A549 (cell line): ENCODE measurements at regions not wholly inside any gene's neighbourhood (a gene's known extent, or its start where the extent isn't known, plus 50 kb on each side); places are given as distances from the start of the nearest gene placed in this dataset.

Experiments
- ATAC-seq, 2 experiments: fragments of 200-7000 bp in 1 of 2; fragments of >200 bp in 1 of 2; cut with Nextera tagmentation in 1 of 2; cut with Tn5 transposase in 1 of 2; 3 replicates each; pipeline versions ENCODE4 v1.8.0 to v1.9.1; 2018 to 2020; ENCODE audit warnings: mild to moderate bottlenecking in 1 of 2, moderate library complexity in 1 of 2
- CTCF ChIA-PET: fragments of 300-600 bp; sonication (Branson Sonifier 250); formaldehyde crosslinking; extraction: SDS; loops from one replicate; lab custom pipeline; 2021; ENCODE audit warnings: antibody characterized with exemption, inconsistent platforms; lab: Yijun Ruan, JAX
- POLR2A ChIA-PET: fragments of 350-600 bp; formaldehyde crosslinking; extraction: SDS; loops from one replicate; lab custom pipeline; 2021; ENCODE audit warnings: antibody characterized with exemption, inconsistent platforms; lab: Yijun Ruan, JAX
- DNase-seq, 2 experiments: peaks; one replicate each; pipeline versions ENCODE4 v3.0.0 to v3.0.0-alpha.2; 2011 to 2016; ENCODE audit warnings: low read depth in 1 of 2, low spot score in 1 of 2
- FAIRE-seq: peaks from 2 replicates; lab custom pipeline; 2011; peaks lifted over from hg19 to GRCh38; lab: Jason Lieb, UNC
- H3K27ac ChIP-seq, 2 experiments: fragments of >200 bp; sonication (Bioruptor Twin); formaldehyde crosslinking; 3 replicates each; pipeline ENCODE4 v1.5.1; 2016 to 2017
- H3K4me1 ChIP-seq: fragments of >200 bp; sonication (Bioruptor Twin); formaldehyde crosslinking; 3 replicates; pipeline ENCODE4 v1.6.1; 2016
- H3K4me2 ChIP-seq: fragments of >200 bp; sonication (Bioruptor Twin); formaldehyde crosslinking; 3 replicates; pipeline ENCODE4 v1.6.1; 2016
- H3K4me3 ChIP-seq: fragments of >200 bp; sonication (Bioruptor Twin); formaldehyde crosslinking; 3 replicates; pipeline ENCODE4 v1.5.1; 2016
- H3K9me3 ChIP-seq: fragments of >200 bp; sonication (Bioruptor Twin); formaldehyde crosslinking; 3 replicates; pipeline ENCODE4 v1.6.1; 2016
- BHLHE40 ChIP-seq: IDR thresholded peaks from 2 replicates; pipeline ENCODE4 v1.6.1; 2012; ENCODE audit warnings: low read depth, low read length, inconsistent platforms
- CHD2 ChIP-seq: fragments of 150-350 bp; IDR thresholded peaks from 2 replicates; pipeline ENCODE4 v1.6.1; 2014; ENCODE audit warnings: low read length; ENCODE audit not compliant: partially characterized antibody
- CHD4 ChIP-seq: fragments of 200-600 bp; sonication (generic); IDR thresholded peaks from 2 replicates; pipeline ENCODE4 v1.6.1; 2016; ENCODE audit warnings: antibody characterized with exemption, mild to moderate bottlenecking, borderline replicate concordance
- GATA3 ChIP-seq: IDR thresholded peaks from 2 replicates; pipeline ENCODE4 v1.6.1; 2012; ENCODE audit warnings: borderline replicate concordance
- HDAC2 ChIP-seq: fragments of 200-600 bp; sonication (generic); IDR thresholded peaks from 2 replicates; pipeline ENCODE4 v1.6.1; 2016
- HOXB13 ChIP-seq: fragments of 250-450 bp; sonication (Bioruptor Pico); IDR thresholded peaks from 2 replicates; pipeline ENCODE4 v1.5.0; 2020; ENCODE audit warnings: low read depth, mild to moderate bottlenecking, moderate library complexity
- HOXB5 ChIP-seq: fragments of 250-450 bp; sonication (Bioruptor Pico); IDR thresholded peaks from 2 replicates; pipeline ENCODE4 v1.5.0; 2020; ENCODE audit warnings: mild to moderate bottlenecking, moderate library complexity
- JUNB ChIP-seq: fragments of >200 bp; sonication (Bioruptor Twin); formaldehyde crosslinking; IDR thresholded peaks from 2 replicates; pipeline ENCODE4 v1.6.1; 2016
- KDM1A ChIP-seq: fragments of 200-600 bp; sonication (generic); IDR thresholded peaks from 2 replicates; pipeline ENCODE4 v1.6.1; 2016; ENCODE audit warnings: low read depth, mild to moderate bottlenecking
- KDM5A ChIP-seq: fragments of 200-600 bp; sonication (generic); IDR thresholded peaks from 2 replicates; pipeline ENCODE4 v1.6.1; 2016; ENCODE audit warnings: antibody characterized with exemption, mild to moderate bottlenecking
- MAFK ChIP-seq: fragments of 450-650 bp; IDR thresholded peaks from 2 replicates; pipeline ENCODE4 v1.6.1; 2014; ENCODE audit not compliant: partially characterized antibody
- MYC ChIP-seq: IDR thresholded peaks from 2 replicates; pipeline ENCODE4 v1.6.1; 2012; ENCODE audit warnings: mild to moderate bottlenecking, inconsistent platforms, low read length, improper control_type of control experiment, borderline replicate concordance
- NFE2L2 ChIP-seq: fragments of 150-350 bp; conservative IDR thresholded peaks from 2 replicates; pipeline ENCODE4 v1.6.1; 2014; ENCODE audit warnings: low read length
- NPAS2 ChIP-seq: fragments of 250-450 bp; sonication (Bioruptor Pico); IDR thresholded peaks from 2 replicates; pipeline ENCODE4 v1.8.0; 2022; ENCODE audit warnings: mild to moderate bottlenecking, moderate library complexity, borderline replicate concordance
- SREBF2 ChIP-seq: fragments of 450-650 bp; IDR thresholded peaks from 2 replicates; pipeline ENCODE4 v1.6.1; 2014; ENCODE audit warnings: mild to moderate bottlenecking, moderate library complexity
- TFCP2L1 ChIP-seq: fragments of 250-450 bp; sonication (Bioruptor Pico); IDR thresholded peaks from 2 replicates; pipeline ENCODE4 v1.5.0; 2021; ENCODE audit warnings: mild to moderate bottlenecking
- ZC3H11A ChIP-seq: fragments of 450-650 bp; IDR thresholded peaks from 2 replicates; pipeline ENCODE4 v1.6.1; 2014; ENCODE audit warnings: antibody characterized with exemption, mild to moderate bottlenecking
- ZFP36 ChIP-seq: fragments of 450-650 bp; IDR thresholded peaks from 2 replicates; pipeline ENCODE4 v1.6.1; 2014; ENCODE audit warnings: borderline replicate concordance; ENCODE audit not compliant: partially characterized antibody
- ZSCAN20 ChIP-seq: fragments of 250-450 bp; sonication (Bioruptor Pico); IDR thresholded peaks from 2 replicates; pipeline ENCODE4 v1.8.0; 2022; ENCODE audit warnings: mild to moderate bottlenecking, moderate library complexity
- WGBS: methylation state at CpG from one replicate; pipeline ENCODE4 v1.1.6; 2017; ENCODE audit errors: missing lambda C conversion rate; 5-methylcytosine and 5-hydroxymethylcytosine counted together
- TF ChIP-seq, protein P1 (sequence below): fragments of 200-600 bp; sonication (generic); IDR thresholded peaks from 2 replicates; pipeline ENCODE4 v1.6.1; 2016; ENCODE audit warnings: antibody characterized with exemption, mild to moderate bottlenecking, moderate library complexity
- TF ChIP-seq, protein P2 (sequence below): IDR thresholded peaks from 2 replicates; pipeline ENCODE4 v1.6.1; 2012
- TF ChIP-seq, protein P3 (sequence below): fragments of 250-450 bp; sonication (Bioruptor Pico); IDR thresholded peaks from 2 replicates; pipeline ENCODE4 v1.5.0; 2021; ENCODE audit warnings: mild to moderate bottlenecking, moderate library complexity, borderline replicate concordance
- TF ChIP-seq, protein P4 (sequence below): fragments of 250-450 bp; sonication (Bioruptor Pico); IDR thresholded peaks from 2 replicates; pipeline ENCODE4 v1.5.0; 2020; ENCODE audit warnings: low read depth, mild to moderate bottlenecking, moderate library complexity
- TF ChIP-seq, protein P5 (sequence below): fragments of 450-650 bp; IDR thresholded peaks from 2 replicates; pipeline ENCODE4 v1.6.1; 2014; ENCODE audit warnings: antibody characterized with exemption
- TF ChIP-seq, protein P6 (sequence below): fragments of >200 bp; sonication (Bioruptor Twin); formaldehyde crosslinking; IDR thresholded peaks from 2 replicates; pipeline ENCODE4 v1.6.1; 2016
- TF ChIP-seq, protein P7 (sequence below): fragments of >200 bp; sonication (Bioruptor Twin); formaldehyde crosslinking; IDR thresholded peaks from 3 replicates; pipeline ENCODE4 v1.5.1; 2016

DNA sequence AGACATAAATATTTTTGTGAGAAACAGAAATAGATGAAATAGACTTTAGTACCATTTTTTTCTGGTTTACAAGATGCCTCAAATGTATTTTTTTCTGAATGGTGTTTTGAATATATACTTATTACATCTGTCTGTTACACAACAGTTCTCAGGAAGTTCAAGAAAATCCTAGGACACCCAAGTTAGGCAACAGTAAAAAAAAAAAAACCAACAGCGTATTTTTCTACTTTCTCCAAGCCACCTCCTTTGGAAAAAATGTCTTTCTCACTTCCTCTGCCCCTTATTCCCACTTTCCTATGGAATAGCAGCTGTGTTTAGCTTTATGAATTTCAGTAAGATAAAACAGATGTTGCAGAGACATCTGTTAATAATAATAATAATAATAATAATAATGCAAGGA lies 489.6 kb upstream of the KLF12 start:
- TF ChIP-seq JUNB: no peak
- TF ChIP-seq HOXB5 (CRISPR knock-in tag): no peak
- TF ChIP-seq, protein P1, sequence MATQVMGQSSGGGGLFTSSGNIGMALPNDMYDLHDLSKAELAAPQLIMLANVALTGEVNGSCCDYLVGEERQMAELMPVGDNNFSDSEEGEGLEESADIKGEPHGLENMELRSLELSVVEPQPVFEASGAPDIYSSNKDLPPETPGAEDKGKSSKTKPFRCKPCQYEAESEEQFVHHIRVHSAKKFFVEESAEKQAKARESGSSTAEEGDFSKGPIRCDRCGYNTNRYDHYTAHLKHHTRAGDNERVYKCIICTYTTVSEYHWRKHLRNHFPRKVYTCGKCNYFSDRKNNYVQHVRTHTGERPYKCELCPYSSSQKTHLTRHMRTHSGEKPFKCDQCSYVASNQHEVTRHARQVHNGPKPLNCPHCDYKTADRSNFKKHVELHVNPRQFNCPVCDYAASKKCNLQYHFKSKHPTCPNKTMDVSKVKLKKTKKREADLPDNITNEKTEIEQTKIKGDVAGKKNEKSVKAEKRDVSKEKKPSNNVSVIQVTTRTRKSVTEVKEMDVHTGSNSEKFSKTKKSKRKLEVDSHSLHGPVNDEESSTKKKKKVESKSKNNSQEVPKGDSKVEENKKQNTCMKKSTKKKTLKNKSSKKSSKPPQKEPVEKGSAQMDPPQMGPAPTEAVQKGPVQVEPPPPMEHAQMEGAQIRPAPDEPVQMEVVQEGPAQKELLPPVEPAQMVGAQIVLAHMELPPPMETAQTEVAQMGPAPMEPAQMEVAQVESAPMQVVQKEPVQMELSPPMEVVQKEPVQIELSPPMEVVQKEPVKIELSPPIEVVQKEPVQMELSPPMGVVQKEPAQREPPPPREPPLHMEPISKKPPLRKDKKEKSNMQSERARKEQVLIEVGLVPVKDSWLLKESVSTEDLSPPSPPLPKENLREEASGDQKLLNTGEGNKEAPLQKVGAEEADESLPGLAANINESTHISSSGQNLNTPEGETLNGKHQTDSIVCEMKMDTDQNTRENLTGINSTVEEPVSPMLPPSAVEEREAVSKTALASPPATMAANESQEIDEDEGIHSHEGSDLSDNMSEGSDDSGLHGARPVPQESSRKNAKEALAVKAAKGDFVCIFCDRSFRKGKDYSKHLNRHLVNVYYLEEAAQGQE: no peak
- TF ChIP-seq CHD2: no peak
- TF ChIP-seq HDAC2: no peak
- TF ChIP-seq, protein P2, sequence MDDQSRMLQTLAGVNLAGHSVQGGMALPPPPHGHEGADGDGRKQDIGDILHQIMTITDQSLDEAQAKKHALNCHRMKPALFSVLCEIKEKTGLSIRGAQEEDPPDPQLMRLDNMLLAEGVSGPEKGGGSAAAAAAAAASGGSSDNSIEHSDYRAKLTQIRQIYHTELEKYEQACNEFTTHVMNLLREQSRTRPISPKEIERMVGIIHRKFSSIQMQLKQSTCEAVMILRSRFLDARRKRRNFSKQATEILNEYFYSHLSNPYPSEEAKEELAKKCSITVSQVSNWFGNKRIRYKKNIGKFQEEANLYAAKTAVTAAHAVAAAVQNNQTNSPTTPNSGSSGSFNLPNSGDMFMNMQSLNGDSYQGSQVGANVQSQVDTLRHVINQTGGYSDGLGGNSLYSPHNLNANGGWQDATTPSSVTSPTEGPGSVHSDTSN: no peak
- TF ChIP-seq, protein P3, sequence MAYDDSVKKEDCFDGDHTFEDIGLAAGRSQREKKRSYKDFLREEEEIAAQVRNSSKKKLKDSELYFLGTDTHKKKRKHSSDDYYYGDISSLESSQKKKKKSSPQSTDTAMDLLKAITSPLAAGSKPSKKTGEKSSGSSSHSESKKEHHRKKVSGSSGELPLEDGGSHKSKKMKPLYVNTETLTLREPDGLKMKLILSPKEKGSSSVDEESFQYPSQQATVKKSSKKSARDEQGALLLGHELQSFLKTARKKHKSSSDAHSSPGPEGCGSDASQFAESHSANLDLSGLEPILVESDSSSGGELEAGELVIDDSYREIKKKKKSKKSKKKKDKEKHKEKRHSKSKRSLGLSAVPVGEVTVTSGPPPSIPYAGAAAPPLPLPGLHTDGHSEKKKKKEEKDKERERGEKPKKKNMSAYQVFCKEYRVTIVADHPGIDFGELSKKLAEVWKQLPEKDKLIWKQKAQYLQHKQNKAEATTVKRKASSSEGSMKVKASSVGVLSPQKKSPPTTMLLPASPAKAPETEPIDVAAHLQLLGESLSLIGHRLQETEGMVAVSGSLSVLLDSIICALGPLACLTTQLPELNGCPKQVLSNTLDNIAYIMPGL (CRISPR knock-in tag): no peak
- no peak for TF ChIP-seq NFE2L2
- TF ChIP-seq TFCP2L1 (CRISPR knock-in tag): no peak
- TF ChIP-seq MYC: no peak
- no peak for TF ChIP-seq BHLHE40
- TF ChIP-seq CHD4: no peak
- no peak for TF ChIP-seq KDM5A
- TF ChIP-seq, protein P4, sequence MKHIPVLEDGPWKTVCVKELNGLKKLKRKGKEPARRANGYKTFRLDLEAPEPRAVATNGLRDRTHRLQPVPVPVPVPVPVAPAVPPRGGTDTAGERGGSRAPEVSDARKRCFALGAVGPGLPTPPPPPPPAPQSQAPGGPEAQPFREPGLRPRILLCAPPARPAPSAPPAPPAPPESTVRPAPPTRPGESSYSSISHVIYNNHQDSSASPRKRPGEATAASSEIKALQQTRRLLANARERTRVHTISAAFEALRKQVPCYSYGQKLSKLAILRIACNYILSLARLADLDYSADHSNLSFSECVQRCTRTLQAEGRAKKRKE (CRISPR knock-in tag): no peak
- TF ChIP-seq SREBF2: no peak
- TF ChIP-seq ZC3H11A: no peak
- no peak for TF ChIP-seq HOXB13 (CRISPR knock-in tag)
- H3K4me2 ChIP-seq: no peak overlapping the region
- H3K27ac ChIP-seq: no peak overlapping the region
- H3K9me3 ChIP-seq: no peaks in the 10 kb centered on the region
- H3K4me1 ChIP-seq: no peaks in the 10 kb centered on the region
- CTCF ChIA-PET: no interaction called here
- POLR2A ChIA-PET: no interaction called here
- WGBS: 23% methylated on average over 1 of the region's 1 CpG
- no peak for ATAC-seq
- FAIRE-seq: no peak
- no peak for DNase-seq
- H3K4me3 ChIP-seq: no peak overlapping the region

DNA sequence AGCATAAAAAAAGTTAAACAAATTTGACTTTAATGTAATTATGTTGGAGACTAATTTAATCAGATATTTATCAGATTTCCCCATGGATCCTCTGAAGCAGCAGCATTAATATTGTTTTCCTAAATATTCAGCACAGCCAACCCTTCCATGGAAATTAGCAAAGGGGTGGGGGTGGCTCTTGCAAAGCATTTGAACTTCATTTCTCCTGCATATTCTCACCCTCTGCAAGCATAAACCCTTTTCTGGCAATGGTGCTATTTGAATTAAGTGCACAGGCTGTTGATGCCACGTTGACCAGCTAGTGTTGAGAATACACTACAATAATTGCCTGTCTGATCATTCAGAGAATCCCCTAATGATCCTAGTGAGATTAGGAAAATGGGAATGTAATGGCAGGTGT lies 488.1 kb upstream of the KLF12 start:
- H3K4me3 ChIP-seq: no peak overlapping the region
- no peak overlapping the region for H3K4me2 ChIP-seq
- WGBS: 18% methylated on average over 1 of the region's 1 CpG
- TF ChIP-seq GATA3: no peak
- TF ChIP-seq, protein P5, sequence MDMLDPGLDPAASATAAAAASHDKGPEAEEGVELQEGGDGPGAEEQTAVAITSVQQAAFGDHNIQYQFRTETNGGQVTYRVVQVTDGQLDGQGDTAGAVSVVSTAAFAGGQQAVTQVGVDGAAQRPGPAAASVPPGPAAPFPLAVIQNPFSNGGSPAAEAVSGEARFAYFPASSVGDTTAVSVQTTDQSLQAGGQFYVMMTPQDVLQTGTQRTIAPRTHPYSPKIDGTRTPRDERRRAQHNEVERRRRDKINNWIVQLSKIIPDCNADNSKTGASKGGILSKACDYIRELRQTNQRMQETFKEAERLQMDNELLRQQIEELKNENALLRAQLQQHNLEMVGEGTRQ: no peak
- TF ChIP-seq, protein P4 (CRISPR knock-in tag): no peak
- no peak for TF ChIP-seq MAFK
- TF ChIP-seq KDM1A: no peak
- TF ChIP-seq HOXB5 (CRISPR knock-in tag): no peak
- no peak for TF ChIP-seq NPAS2 (CRISPR knock-in tag)
- TF ChIP-seq, protein P6, sequence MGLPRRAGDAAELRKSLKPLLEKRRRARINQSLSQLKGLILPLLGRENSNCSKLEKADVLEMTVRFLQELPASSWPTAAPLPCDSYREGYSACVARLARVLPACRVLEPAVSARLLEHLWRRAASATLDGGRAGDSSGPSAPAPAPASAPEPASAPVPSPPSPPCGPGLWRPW: no peak
- TF ChIP-seq, protein P7, sequence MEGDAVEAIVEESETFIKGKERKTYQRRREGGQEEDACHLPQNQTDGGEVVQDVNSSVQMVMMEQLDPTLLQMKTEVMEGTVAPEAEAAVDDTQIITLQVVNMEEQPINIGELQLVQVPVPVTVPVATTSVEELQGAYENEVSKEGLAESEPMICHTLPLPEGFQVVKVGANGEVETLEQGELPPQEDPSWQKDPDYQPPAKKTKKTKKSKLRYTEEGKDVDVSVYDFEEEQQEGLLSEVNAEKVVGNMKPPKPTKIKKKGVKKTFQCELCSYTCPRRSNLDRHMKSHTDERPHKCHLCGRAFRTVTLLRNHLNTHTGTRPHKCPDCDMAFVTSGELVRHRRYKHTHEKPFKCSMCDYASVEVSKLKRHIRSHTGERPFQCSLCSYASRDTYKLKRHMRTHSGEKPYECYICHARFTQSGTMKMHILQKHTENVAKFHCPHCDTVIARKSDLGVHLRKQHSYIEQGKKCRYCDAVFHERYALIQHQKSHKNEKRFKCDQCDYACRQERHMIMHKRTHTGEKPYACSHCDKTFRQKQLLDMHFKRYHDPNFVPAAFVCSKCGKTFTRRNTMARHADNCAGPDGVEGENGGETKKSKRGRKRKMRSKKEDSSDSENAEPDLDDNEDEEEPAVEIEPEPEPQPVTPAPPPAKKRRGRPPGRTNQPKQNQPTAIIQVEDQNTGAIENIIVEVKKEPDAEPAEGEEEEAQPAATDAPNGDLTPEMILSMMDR: no peak
- TF ChIP-seq ZSCAN20 (CRISPR knock-in tag): no peak
- TF ChIP-seq ZC3H11A: no peak
- no peak for TF ChIP-seq NFE2L2
- TF ChIP-seq ZFP36: no peak
- TF ChIP-seq, all 56 proteins: peak for 0
- H3K4me1 ChIP-seq: no peaks in the 10 kb centered on the region
- ChIA-PET CTCF (no interaction called here), POLR2A (no interaction called here)
- DNase-seq (no peak), ATAC-seq (no peak), FAIRE-seq (no peak)
- H3K27ac ChIP-seq: no peak overlapping the region
- H3K9me3 ChIP-seq: no peaks in the 10 kb centered on the region
